ENCODE measurements at regions not wholly inside any gene's neighbourhood (a gene's known extent, or its start where the extent isn't known, plus 50 kb on each side); places are given as distances from the start of the nearest gene placed in this dataset.

DNA sequence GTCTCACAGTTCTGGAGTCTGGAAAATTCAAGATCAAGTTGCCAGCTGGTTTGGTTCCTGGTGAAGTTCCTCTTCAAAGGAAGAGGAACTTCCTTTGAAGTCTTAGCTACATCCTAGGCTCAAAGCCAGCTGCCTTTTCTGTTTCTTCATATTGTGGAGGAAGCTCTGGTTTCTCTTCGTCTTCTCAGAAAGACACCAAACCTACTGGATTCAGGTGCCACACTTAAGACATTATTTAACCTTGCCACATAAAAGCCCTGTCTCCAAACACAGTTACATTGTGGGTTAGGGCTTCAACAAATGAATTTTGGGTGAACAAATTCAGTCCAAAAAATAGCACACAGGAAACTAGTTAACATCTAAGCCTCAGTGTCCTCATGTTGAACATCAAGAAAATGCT is 1019.8 kb downstream of the GALC start:
- no peak for TF ChIP-seq EZH2phosphoT487 (IDR thresholded peaks at IDR 0.05; ENCODE audit: low read length)
- TF ChIP-seq, protein P1, sequence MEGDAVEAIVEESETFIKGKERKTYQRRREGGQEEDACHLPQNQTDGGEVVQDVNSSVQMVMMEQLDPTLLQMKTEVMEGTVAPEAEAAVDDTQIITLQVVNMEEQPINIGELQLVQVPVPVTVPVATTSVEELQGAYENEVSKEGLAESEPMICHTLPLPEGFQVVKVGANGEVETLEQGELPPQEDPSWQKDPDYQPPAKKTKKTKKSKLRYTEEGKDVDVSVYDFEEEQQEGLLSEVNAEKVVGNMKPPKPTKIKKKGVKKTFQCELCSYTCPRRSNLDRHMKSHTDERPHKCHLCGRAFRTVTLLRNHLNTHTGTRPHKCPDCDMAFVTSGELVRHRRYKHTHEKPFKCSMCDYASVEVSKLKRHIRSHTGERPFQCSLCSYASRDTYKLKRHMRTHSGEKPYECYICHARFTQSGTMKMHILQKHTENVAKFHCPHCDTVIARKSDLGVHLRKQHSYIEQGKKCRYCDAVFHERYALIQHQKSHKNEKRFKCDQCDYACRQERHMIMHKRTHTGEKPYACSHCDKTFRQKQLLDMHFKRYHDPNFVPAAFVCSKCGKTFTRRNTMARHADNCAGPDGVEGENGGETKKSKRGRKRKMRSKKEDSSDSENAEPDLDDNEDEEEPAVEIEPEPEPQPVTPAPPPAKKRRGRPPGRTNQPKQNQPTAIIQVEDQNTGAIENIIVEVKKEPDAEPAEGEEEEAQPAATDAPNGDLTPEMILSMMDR (IDR thresholded peaks at IDR 0.05; ENCODE audit: low read length): no peak
